HCT116 (cell line): ENCODE measurements at regions not wholly inside any gene's neighbourhood (a gene's known extent, or its start where the extent isn't known, plus 50 kb on each side); places are given as distances from the start of the nearest gene placed in this dataset.

Source experiments
- ATAC-seq: fragments of 200-7000 bp; cut with Tn5 transposase; 2 replicates; pipeline ENCODE4 v1.9.1; 2020; ENCODE audit warnings: mild to moderate bottlenecking, moderate library complexity
- BruUV-seq: library from RNA; stranded (reverse); fragments of 400-500 nt; replicated peaks from 2 replicates; lab custom pipeline; 2021; lab: Mats Ljungman, UMichigan
- CTCF ChIA-PET: fragments of 300-600 bp; sonication (Branson Sonifier 250); formaldehyde crosslinking; loops from one replicate; lab custom pipeline; 2021; ENCODE audit warnings: antibody characterized with exemption; lab: Charles Lee
- POLR2A ChIA-PET: fragments of 300-600, 350-600 bp; sonication (Branson Sonifier 250); formaldehyde crosslinking; loops from one replicate; lab custom pipeline; 2021; ENCODE audit warnings: antibody characterized with exemption; lab: Charles Lee
- RAD21 ChIA-PET, 2 experiments: fragments of 300-600 bp; sonication (Branson Sonifier 250); formaldehyde crosslinking; loops; one replicate each; lab custom pipeline; 2023; ENCODE audit warnings: low total read pairs in 2 of 2; ENCODE audit not compliant: uncharacterized antibody in 2 of 2, unreplicated experiment in 2 of 2, low non-redundant PET in 1 of 2; lab: Charles Lee
- DNase-seq: peaks from one replicate; pipeline ENCODE4 v3.0.0-alpha.2; 2010; ENCODE audit warnings: low read depth, low spot score
- H2AFZ ChIP-seq: fragments of 200-600 bp; shearing (Covaris generic), sonication (generic); 2 replicates; pipeline ENCODE4 v1.6.1; 2017; ENCODE audit warnings: low read depth, mixed run types, mixed read lengths, antibody characterized with exemption, low read length; ENCODE audit not compliant: poor library complexity, severe bottlenecking
- H3K27ac ChIP-seq: 2 replicates; pipeline ENCODE4 v1.5.1; 2012; ENCODE audit warnings: low read depth, low read length
- H3K27me3 ChIP-seq: fragments of 200-600 bp; sonication (generic); 2 replicates; pipeline ENCODE4 v1.6.1; 2016; ENCODE audit warnings: mixed run types, low read length, mixed read lengths; ENCODE audit not compliant: insufficient read depth
- H3K36me3 ChIP-seq, 2 experiments: fragments of 200-500 bp in 1 of 2; fragments of 200-600 bp in 1 of 2; sonication (Bioruptor generic) in 1 of 2; sonication (generic) in 1 of 2; 2 replicates each; pipeline versions ENCODE4 v1.5.1 to v1.6.1; 2014 to 2016; ENCODE audit warnings: low read length in 2 of 2, inconsistent platforms in 1 of 2, mixed read lengths in 1 of 2, mixed run types in 1 of 2; ENCODE audit not compliant: insufficient read depth in 2 of 2, control insufficient read depth in 1 of 2
- H3K4me1 ChIP-seq, 2 experiments: fragments of 200-600 bp in 1 of 2; sonication (generic) in 1 of 2; 2 replicates each; pipeline versions ENCODE4 v1.5.1 to v1.6.1; 2012 to 2017; ENCODE audit warnings: low read length in 2 of 2, inconsistent platforms in 1 of 2, mild to moderate bottlenecking in 1 of 2, mixed read lengths in 1 of 2, mixed run types in 1 of 2, moderate library complexity in 1 of 2; ENCODE audit not compliant: insufficient read depth in 2 of 2, control insufficient read depth in 1 of 2
- H3K4me2 ChIP-seq: fragments of 200-600 bp; sonication (generic); 2 replicates; pipeline ENCODE4 v1.6.1; 2017; ENCODE audit warnings: mixed run types, low read length, mixed read lengths
- H3K4me3 ChIP-seq, 2 experiments: fragments of 200-600 bp in 1 of 2; sonication (generic) in 1 of 2; replicated peaks in 1 of 2; 2 replicates each; pipeline ENCODE4 v1.5.1; 2011 to 2016; ENCODE audit warnings: low read length in 2 of 2, control low read depth in 1 of 2, low read depth in 1 of 2, mild to moderate bottlenecking in 1 of 2, mixed read lengths in 1 of 2, mixed run types in 1 of 2
- H3K79me2 ChIP-seq: fragments of 200-600 bp; sonication (generic); 2 replicates; pipeline ENCODE4 v1.6.1; 2017; ENCODE audit warnings: mild to moderate bottlenecking, mixed run types, low read length, moderate library complexity, mixed read lengths; ENCODE audit not compliant: insufficient read depth
- H3K9ac ChIP-seq: fragments of 200-600 bp; sonication (generic); 2 replicates; pipeline ENCODE4 v1.6.1; 2016; ENCODE audit warnings: low read length, mixed read lengths
- H3K9me2 ChIP-seq: fragments of 200-600 bp; sonication (generic), shearing (Covaris generic); 2 replicates; pipeline ENCODE4 v1.6.1; 2017; ENCODE audit warnings: mixed run types, mild to moderate bottlenecking, moderate library complexity; ENCODE audit not compliant: insufficient read depth
- H3K9me3 ChIP-seq, 2 experiments: fragments of 200-500 bp in 1 of 2; fragments of 200-600 bp in 1 of 2; sonication (Bioruptor generic) in 1 of 2; sonication (generic) in 1 of 2; 2 replicates each; pipeline ENCODE4 v1.6.1; 2014 to 2017; ENCODE audit warnings: low read length in 2 of 2, mixed read lengths in 2 of 2, inconsistent platforms in 1 of 2, low read depth in 1 of 2, mild to moderate bottlenecking in 1 of 2, mixed run types in 1 of 2, moderate library complexity in 1 of 2; ENCODE audit not compliant: control insufficient read depth in 1 of 2, insufficient read depth in 1 of 2
- H4K20me1 ChIP-seq: fragments of 200-600 bp; sonication (generic), shearing (Covaris generic); 2 replicates; pipeline ENCODE4 v1.6.1; 2017; ENCODE audit warnings: mixed run types, mild to moderate bottlenecking, moderate library complexity; ENCODE audit not compliant: insufficient read depth
- CBX3 ChIP-seq: IDR thresholded peaks from 2 replicates; pipeline ENCODE4 v1.6.1; 2012; ENCODE audit warnings: low read depth
- CTCF ChIP-seq, 3 experiments: fragments of 200-600 bp in 1 of 3; sonication (generic) in 1 of 3; IDR thresholded peaks in 2 of 3; conservative IDR thresholded peaks in 1 of 3; 2 replicates each; pipeline ENCODE4 v1.5.1; 2012 to 2017; ENCODE audit warnings: low read depth in 2 of 3, low read length in 2 of 3, antibody characterized with exemption in 1 of 3, borderline replicate concordance in 1 of 3, control low read depth in 1 of 3, mild to moderate bottlenecking in 1 of 3, mixed read lengths in 1 of 3, mixed run types in 1 of 3, moderate library complexity in 1 of 3; ENCODE audit not compliant: insufficient read depth in 1 of 3
- EZH2 ChIP-seq: fragments of 200-600 bp; sonication (generic); IDR thresholded peaks from 2 replicates; pipeline ENCODE4 v1.6.1; 2017; ENCODE audit warnings: antibody characterized with exemption, mixed run types
- EZH2phosphoT487 ChIP-seq: fragments of 200-600 bp; IDR thresholded peaks from 2 replicates; pipeline ENCODE4 v1.6.1; 2018; ENCODE audit warnings: antibody characterized with exemption, borderline replicate concordance
- FOSL1 ChIP-seq: IDR thresholded peaks from 2 replicates; pipeline ENCODE4 v1.6.1; 2012; ENCODE audit warnings: low read depth
- JUND ChIP-seq: IDR thresholded peaks from 2 replicates; pipeline ENCODE4 v1.6.1; 2012
- MAX ChIP-seq: IDR thresholded peaks from 2 replicates; pipeline ENCODE4 v1.6.1; 2012
- POLR2A ChIP-seq: IDR thresholded peaks from 2 replicates; pipeline ENCODE4 v1.7.0; 2011; ENCODE audit warnings: borderline replicate concordance; ENCODE audit not compliant: insufficient read depth, insufficient read length; ENCODE audit errors: extremely low read depth
- RAD21 ChIP-seq: IDR thresholded peaks from 2 replicates; pipeline ENCODE4 v1.6.1; 2012; ENCODE audit warnings: low read depth, mild to moderate bottlenecking
- SP1 ChIP-seq: IDR thresholded peaks from 2 replicates; pipeline ENCODE4 v1.6.1; 2012; ENCODE audit warnings: low read depth
- TCF7L2 ChIP-seq: IDR thresholded peaks from 2 replicates; pipeline ENCODE4 v1.7.0; 2011; ENCODE audit warnings: borderline replicate concordance, inconsistent platforms; ENCODE audit not compliant: insufficient read depth, insufficient read length; ENCODE audit errors: extremely low read depth
- ZFX ChIP-seq: fragments of 450-650 bp; IDR thresholded peaks from 2 replicates; pipeline ENCODE4 v1.6.1; 2017
- intact Hi-C: fragments of 100-400 bp; cut with micrococcal nuclease; formaldehyde crosslinking; loops from 2 replicates; pipeline ENCODE4 v1.10.0; 2022

- no peaks in the 10 kb centered on the region for H3K9me3 ChIP-seq
- H3K9ac ChIP-seq, result no peak overlapping the region
- H3K27ac ChIP-seq, result no peak overlapping the region
- no peak overlapping the region for H3K4me2 ChIP-seq
- intact Hi-C loops, result no loop called here
- ATAC-seq (no peak), DNase-seq (no peak)
- POLR2A ChIA-PET, result no interaction called here
- H3K9me2 ChIP-seq, result no peaks in the 10 kb centered on the region
- H2AFZ ChIP-seq, result no peak overlapping the region
- H3K27me3 ChIP-seq, result no peaks in the 10 kb centered on the region
- no TSS peak for BruUV-seq
- no peaks in the 10 kb centered on the region for H3K36me3 ChIP-seq
- CTCF ChIA-PET, result no interaction called here
- RAD21 ChIA-PET, result no interaction called here
- H3K4me3 ChIP-seq, result no peak overlapping the region
- TF ChIP-seq MAX (no peak), RAD21 (no peak), FOSL1 (no peak), CBX3 (no peak), EZH2 (no peak), JUND (no peak), EZH2phosphoT487 (no peak), CTCF (IDR thresholded peaks at IDR 0.05 in 2 of 3, conservative IDR thresholded peaks at IDR 0.05 in 1 of 3; ENCODE audit: borderline replicate concordance in 1 of 3, insufficient read depth in 1 of 3, low read depth in 2 of 3, low read length in 2 of 3) (no peak), TCF7L2 (no peak), POLR2A (no peak), ZFX (no peak), SP1 (no peak)
- no peaks in the 10 kb centered on the region for H3K4me1 ChIP-seq
- H4K20me1 ChIP-seq, result no peaks in the 10 kb centered on the region
- H3K79me2 ChIP-seq, result no peaks in the 10 kb centered on the region
Measured at GRCh38 chr4:3663791-3664190, 102.4 kb upstream of the ADRA2C start.
